GM21723 (cell line): ENCODE measurements at regions not wholly inside any gene's neighbourhood (a gene's known extent, or its start where the extent isn't known, plus 50 kb on each side); places are given as distances from the start of the nearest gene placed in this dataset.
"Not testable (repeated sequence)": the region's sequence is repeated elsewhere in the genome, so short reads cannot be mapped to it uniquely, and the experiment has no call there.

Experiments used
- ATAC-seq: cut with Tn5 transposase; IDR thresholded peaks from one replicate; pipeline ENCODE4 v1.9.1; 2021; ENCODE audit warnings: mild to moderate bottlenecking, moderate library complexity; ENCODE audit not compliant: unreplicated experiment

- no peak for ATAC-seq
Observed at GRCh38 chr1:166601650-166602278, 237.5 kb upstream of the POGK start.

- ATAC-seq, result not testable (repeated sequence)
Observed at GRCh38 chr1:166602801-166603200, 236.5 kb upstream of the POGK start.

- ATAC-seq, result no peak
Observed at GRCh38 chr1:166603296-166603695, 236.0 kb upstream of the POGK start.

- ATAC-seq, result no peak
Observed at GRCh38 chr1:166605137-166605536, 234.1 kb upstream of the POGK start.

- no peak for ATAC-seq
Observed at GRCh38 chr1:166612886-166613285, 226.4 kb upstream of the POGK start.

GRCh38 chr1:166616206-166616605 is 223.1 kb upstream of the POGK start:
- no peak for ATAC-seq

- no peak for ATAC-seq
Observed at GRCh38 chr1:166626711-166627110, 212.6 kb upstream of the POGK start.

- ATAC-seq, result no peak
Observed at GRCh38 chr1:166627558-166627957, 211.7 kb upstream of the POGK start.

- ATAC-seq, result no peak
Observed at GRCh38 chr1:166628259-166628658, 211.0 kb upstream of the POGK start.

GRCh38 chr1:166629946-166630345 is 209.3 kb upstream of the POGK start:
- ATAC-seq, result no peak

GRCh38 chr1:166630369-166630768 is 208.9 kb upstream of the POGK start:
- no peak for ATAC-seq

- no peak for ATAC-seq
Observed at GRCh38 chr1:166638137-166638536, 201.1 kb upstream of the POGK start.

- ATAC-seq, result not testable (repeated sequence)
Observed at GRCh38 chr1:166657228-166657627, 182.0 kb upstream of the POGK start.

- ATAC-seq, result not testable (repeated sequence)
Observed at GRCh38 chr1:166666790-166667189, 172.5 kb upstream of the POGK start.

GRCh38 chr1:166667600-166667999 is 171.7 kb upstream of the POGK start:
- not testable (repeated sequence) for ATAC-seq

GRCh38 chr1:166671627-166672026 is 167.6 kb upstream of the POGK start:
- no peak for ATAC-seq

GRCh38 chr1:166673722-166674121 is 165.6 kb upstream of the POGK start:
- no peak for ATAC-seq

GRCh38 chr1:166675213-166675612 is 164.1 kb upstream of the POGK start:
- ATAC-seq, result no peak

GRCh38 chr1:166676981-166677380 is 162.3 kb upstream of the POGK start:
- ATAC-seq, result no peak

GRCh38 chr1:166679369-166679768 is 159.9 kb upstream of the POGK start:
- no peak for ATAC-seq

- no peak for ATAC-seq
Observed at GRCh38 chr1:166682588-166682987, 156.7 kb upstream of the POGK start.

- not testable (repeated sequence) for ATAC-seq
Observed at GRCh38 chr1:166684669-166685068, 154.6 kb upstream of the POGK start.

- ATAC-seq, result no peak
Observed at GRCh38 chr1:166685200-166685599, 154.1 kb upstream of the POGK start.
